ENCODE measurements at regions not wholly inside any gene's neighbourhood (a gene's known extent, or its start where the extent isn't known, plus 50 kb on each side); places are given as distances from the start of the nearest gene placed in this dataset.

- no peak for DNase-seq (ENCODE audit: low read depth)
Observed at GRCh38 chr2:19035238-19035637, 323.2 kb downstream of the OSR1 start.

DNA sequence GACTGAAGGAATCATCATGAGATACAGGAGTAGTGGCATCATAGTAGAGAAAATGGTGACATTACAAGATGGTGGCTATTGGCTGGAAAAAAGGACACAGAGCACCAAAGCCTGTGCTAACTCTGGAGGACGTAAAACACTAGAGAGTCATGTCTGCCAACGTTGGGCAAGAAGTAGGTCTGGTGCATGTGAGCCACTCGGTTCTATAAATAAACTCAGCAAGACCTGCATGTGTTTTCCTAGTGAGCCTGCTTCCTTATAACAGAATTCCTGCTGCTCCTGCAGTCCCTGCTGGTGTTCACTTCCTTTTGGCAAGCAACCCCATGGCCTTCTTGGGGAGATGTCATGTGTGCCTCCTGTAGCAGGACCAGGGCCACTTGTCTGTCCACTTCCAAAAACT is 325.2 kb downstream of the OSR1 start:
- DNase-seq (ENCODE audit: low read depth), result no peak

GRCh38 chr2:19031642-19032041 is 326.8 kb downstream of the OSR1 start:
- no peak for DNase-seq (ENCODE audit: low read depth)

DNA sequence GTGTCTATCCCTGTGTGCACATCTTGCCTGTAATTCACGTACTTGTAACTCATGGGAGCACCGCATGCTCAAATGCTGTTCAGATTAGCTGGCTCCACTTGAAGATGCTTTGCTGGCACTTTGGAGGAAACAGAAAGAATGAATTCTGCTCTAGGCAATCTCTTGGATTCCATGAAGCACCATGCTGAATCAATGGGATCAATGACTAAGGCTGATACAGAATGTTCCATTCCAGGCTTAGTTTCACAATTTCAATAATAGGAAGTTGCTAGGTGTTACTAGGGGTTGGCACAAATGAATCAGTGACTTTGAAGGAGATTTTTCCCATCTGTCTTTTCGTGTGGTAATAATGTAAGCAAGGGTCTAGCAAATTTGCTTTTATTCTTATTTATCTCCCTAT is 328.8 kb downstream of the OSR1 start:
- DNase-seq (ENCODE audit: low read depth), result no peak

DNA sequence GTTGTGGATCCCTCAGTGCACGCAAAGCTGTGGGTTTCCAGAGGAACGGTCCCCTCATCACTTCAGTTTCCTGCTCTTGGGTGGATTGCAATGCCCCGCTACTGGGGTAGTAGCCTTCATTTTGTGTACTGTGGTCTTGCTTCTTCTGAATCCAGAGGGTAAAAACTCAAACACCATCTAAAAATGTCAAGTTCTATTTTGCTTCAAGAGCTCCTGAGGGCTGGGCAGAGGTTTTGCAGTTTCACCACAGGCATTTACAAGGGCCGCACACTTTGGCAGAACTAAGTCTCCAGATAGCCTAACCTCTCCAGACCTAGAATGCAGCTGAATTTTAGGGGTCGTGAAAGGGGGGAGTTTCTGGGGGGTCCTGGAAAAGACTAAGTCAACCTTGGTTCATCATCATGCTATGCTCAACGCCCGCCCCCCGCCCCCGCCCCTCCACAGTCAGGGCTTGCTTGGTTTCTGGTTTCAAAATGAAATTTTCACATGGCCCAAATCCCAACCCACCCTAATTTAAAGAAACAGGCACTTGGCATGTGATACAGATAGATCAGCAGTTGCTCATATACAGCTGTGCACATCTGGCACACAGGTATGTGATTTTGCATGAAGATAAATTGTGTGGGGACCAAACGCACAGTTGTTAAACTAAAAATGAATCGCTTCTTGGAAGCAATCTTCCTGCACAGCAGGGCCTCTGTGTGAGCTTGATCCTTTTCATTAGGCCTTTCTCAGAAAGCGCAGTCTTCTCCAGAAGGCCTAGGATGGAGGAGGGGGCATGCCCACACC is 329.6 kb downstream of the OSR1 start:
- no peak for DNase-seq (ENCODE audit: low read depth)

- DNase-seq (ENCODE audit: low read depth), result no peak
Observed at GRCh38 chr2:19027626-19028025, 330.8 kb downstream of the OSR1 start.

DNA sequence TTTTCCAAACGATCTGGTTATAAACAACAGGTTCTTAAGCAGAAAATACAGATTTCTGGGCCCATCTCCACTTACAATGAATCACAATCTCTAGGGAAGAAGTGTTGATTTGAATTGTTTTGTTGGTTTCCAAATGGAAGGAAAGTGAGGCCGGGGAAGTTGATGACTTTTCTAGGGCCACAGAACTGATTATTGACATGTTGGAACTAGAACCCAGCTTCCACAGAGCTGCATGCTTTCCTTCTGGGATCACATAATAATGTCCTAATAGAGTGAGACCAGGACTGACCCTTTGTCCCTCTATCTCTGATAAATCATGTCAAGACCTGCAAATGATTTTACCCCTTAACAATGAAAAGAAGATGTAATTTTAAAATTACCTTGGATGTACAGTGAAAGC is 332.2 kb downstream of the OSR1 start:
- DNase-seq (ENCODE audit: low read depth), result no peak

DNA sequence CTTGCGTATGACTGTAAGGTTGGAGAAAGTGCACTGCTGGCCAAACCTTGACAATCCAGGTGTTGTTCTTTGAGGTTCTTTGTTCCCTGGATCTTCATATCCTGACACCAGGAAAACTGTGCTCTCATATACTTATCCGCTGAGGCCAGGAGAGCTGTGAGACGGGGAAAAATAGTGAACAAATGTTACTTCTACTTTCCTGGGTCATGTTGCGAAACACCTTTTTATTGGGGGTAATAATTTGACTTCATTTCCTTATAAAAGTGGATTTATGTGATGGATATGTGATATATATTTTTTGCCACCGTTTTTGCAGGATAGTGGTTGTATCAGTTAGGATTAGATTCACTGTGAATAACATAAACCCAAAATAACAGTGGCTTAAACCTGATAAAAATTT is 336.1 kb downstream of the OSR1 start:
- DNase-seq (ENCODE audit: low read depth), result no peak

- no peak for DNase-seq (ENCODE audit: low read depth)
Observed at GRCh38 chr2:19021721-19022120, 336.7 kb downstream of the OSR1 start.

GRCh38 chr2:19021100-19021476 is 337.3 kb downstream of the OSR1 start:
- no peak for DNase-seq (ENCODE audit: low read depth)

DNA sequence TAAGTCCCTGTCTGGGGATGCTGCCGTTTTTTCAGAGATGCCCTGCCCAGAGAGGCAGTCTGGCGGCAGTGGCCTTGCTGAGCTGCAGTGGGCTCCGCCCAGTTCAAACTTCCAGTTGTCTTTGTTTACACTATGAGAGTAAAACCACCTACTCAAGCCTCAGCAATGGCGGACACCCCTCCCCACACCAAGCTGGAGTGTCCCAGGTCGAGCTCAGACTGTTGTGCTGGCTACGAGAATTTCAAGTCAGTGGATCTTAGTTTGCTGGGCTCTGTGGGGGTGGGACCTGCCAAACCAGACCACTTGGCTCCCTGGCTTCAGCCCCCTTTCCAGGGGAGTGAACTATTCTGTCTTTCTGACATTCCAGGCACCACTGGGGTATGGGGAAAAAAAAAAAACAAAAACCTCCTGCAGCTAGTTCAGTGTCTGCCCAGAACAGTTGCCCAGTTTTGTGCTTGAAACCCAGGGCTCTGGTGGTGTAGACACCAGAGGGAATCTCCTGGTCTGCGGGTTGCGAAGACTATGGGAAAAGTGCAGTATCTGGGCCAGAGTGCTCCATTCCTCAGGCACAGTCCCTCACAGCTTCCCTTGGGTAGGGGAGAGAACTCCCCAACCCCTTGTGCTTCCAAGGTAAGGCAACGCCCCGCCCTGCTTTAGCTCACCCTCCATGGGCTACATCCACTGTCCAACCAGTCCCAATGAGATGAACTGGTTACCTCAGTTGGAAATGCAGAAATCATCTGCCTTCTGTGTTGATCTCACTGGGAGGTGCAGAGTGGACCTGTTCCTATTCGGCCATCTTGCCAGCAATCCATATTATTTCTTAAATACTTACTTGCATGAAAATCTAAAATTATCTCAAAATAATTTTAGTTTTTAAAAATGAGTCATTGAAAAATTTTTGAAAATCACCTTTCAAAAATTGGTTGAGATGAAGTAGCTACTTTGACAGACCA is 338.0 kb downstream of the OSR1 start:
- DNase-seq (ENCODE audit: low read depth), result no peak

GRCh38 chr2:19009510-19009909 is 348.9 kb downstream of the OSR1 start:
- no peak for DNase-seq (ENCODE audit: low read depth)

DNA sequence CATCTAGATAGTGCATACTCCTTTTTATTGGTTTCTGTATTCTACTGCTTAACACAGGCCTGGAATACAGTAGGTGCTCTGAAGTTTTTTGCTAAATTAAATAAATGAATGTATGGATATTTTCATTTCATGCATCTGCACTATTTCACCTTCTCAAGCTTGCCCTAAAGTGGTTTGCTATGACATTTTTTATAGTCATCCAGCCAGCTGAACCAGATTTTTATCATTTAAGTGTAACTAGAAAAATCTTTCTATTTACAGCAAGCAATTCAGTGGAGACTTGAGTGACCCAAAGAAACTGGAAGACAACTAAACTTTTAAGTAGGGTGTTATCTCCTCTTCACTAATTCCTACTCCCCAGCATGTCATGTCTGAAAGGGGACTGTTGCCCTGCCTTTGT is 354.9 kb downstream of the OSR1 start:
- DNase-seq (ENCODE audit: low read depth), result no peak

GRCh38 chr2:19000776-19001175 is 357.6 kb downstream of the OSR1 start:
- DNase-seq (ENCODE audit: low read depth), result no peak

DNA sequence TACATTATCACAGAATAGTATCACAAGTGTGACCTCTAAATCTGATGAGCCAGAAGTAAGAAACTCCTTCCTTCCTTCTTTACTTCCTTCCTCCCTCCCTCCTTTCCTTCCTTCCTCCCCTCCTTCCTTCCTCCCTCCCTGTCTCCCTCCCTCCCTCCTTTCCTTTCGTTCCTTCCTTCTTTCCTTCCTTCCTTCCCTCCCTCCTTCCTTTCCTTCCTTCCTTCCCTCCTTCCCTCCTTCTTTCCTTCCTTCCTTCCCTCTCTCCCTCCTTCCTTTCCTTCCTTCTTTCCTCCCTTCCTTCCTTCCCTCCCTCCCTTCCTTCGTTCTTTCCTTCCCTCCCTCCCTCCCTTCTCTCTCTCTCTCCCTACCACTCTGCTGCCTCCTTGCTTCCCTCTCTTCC is 359.2 kb downstream of the OSR1 start:
- no peak for DNase-seq (ENCODE audit: low read depth)

DNA sequence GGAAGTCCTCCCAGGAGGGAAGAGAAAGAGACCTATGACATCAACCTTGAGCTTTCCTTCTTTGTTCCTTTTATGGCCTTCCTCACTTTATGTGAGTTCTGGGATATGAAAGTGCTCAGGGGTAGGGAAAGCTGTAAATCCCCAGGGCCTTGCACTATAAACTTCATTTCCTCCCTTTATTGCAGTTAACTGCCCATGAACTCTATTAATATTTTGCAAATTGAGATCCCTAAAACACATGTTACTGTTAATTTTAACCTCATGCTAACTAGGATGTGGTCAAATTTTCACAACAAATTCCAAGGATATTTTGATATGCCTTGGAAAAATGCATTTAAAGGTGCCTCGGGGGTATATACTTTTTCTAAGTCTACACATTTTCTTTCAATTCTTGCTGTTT is 359.9 kb downstream of the OSR1 start:
- DNase-seq (ENCODE audit: low read depth), result no peak

DNA sequence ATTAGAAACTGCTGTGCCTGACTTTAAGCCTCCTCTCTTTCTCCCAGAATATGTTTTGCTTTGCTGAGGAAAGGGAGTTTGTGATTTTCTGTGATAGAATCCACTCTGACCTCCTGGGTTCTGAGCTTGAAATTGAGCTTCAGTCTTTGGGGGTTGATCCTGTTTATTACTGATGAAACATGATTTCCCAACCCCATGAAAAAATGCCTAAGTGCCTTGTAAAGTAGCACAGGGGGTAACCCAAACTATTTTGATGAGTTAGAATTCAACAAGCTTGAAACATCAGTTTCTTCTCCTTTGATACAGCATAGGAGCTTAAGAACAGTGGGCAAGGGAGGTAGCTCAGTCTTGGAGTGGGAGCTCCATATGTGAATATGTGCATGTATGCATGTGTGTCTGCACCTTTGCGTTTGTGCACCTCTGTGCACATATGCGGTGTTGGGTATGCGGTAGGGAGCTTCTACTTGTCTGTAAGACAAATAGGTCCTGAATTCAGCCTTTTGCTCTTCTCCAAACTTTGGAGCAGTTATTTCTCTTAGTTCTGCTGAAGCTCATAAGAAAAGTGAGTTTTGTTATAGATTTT is 364.6 kb downstream of the OSR1 start:
- no peak for DNase-seq (ENCODE audit: low read depth)

GRCh38 chr2:18991177-18992168 is 366.9 kb downstream of the OSR1 start:
- no peak for DNase-seq (ENCODE audit: low read depth)

DNA sequence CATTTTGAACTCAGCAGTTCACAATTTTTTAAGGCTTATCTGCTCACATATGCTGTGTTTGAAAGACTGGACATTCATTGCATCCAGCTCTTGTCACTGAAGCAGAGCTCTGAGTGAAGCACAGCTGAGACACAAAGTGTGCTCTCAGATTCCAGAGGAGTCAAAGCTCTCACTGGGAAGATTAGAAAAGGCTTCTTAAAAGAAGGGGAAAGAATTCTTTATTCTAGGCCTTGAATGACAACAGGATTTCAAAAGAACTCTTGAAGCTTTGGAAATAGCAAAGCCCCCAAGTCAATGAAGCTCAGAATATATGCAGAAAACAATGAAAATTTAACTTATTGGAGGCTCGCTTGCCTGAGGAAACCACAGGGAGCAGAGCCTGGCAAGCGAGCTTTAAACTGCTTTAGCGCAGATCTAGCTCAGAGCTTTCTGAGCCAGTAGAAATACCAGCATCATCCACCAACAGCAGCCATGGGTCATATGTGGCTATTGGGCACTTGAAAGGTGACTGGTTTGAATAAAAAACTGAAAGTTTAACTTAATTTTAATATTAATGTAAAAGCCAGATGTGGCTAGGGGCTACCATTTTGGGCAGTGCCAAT is 369.7 kb downstream of the OSR1 start:
- DNase-seq (ENCODE audit: low read depth), result no peak

DNA sequence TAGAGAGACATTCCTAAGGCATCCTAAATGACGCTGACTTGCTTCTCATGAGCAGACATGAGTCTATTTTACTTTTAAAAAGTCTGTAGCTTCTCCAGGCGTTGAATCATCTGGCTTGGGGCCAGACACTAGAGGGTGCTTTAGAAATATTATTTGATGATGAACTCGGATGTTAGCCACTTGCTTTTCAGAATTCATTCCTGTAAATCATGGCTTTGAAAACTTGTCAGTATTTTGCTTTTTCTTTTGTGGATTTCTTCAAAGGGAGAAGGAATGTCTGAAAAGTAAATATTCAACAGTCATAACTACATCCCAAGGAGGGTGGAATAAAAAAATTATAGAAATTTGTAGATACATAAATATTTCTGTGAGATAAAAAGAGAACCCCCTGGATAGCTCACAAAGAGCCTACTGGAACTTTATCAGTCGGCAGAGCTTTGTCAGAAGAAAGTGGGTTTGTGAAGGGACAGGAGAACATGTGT is 370.8 kb downstream of the OSR1 start:
- DNase-seq (ENCODE audit: low read depth), result no peak

- no peak for DNase-seq (ENCODE audit: low read depth)
Observed at GRCh38 chr2:18987016-18987415, 371.4 kb downstream of the OSR1 start.
